Fibroblast of upper back skin (primary cell): ENCODE measurements at regions not wholly inside any gene's neighbourhood (a gene's known extent, or its start where the extent isn't known, plus 50 kb on each side); places are given as distances from the start of the nearest gene placed in this dataset.

Experiments used
- DNase-seq: peaks from one replicate; pipeline ENCODE4 v3.0.0-alpha.2; 2013

DNA sequence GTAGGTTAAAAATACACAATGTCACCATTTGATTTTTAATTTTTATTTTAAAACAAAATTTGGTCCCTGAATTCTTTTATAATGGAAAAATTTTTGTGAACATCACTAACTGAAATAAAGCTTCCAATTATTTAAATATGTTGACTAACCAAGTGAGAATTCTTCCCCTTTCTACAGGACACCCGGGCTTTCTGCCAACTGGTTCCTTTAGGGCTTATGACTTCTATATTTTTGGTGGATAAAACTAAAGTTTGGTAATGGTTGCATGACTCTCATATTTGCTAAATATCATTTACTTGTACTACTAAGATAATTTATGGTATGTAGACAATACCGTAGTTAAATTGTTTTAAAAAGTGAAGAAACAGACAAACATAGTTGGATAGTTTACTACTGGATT is 291.0 kb upstream of the DOK6 start:
- DNase-seq, result peak; percentile 73

GRCh38 chr18:69120833-69121232 is 279.9 kb upstream of the DOK6 start:
- no peak for DNase-seq

DNA sequence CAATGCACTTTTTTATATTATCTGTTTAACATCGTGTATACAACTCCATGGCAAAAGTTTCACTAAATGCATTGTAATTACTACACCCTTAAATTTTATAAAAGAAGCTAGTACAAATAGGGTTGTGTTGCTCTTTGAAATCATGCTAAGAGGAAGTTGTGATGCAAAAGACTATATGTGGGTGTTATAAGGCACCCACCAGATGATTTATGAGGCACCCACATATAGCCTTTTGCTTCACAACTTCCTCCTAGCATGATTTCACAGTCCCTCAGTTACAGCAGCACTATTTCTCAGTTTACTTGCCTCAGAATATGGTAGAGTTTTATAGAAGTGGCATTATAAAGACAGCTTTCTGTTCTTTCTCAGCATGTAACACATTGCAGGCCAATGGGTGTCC is 277.3 kb upstream of the DOK6 start:
- DNase-seq, result no peak

DNA sequence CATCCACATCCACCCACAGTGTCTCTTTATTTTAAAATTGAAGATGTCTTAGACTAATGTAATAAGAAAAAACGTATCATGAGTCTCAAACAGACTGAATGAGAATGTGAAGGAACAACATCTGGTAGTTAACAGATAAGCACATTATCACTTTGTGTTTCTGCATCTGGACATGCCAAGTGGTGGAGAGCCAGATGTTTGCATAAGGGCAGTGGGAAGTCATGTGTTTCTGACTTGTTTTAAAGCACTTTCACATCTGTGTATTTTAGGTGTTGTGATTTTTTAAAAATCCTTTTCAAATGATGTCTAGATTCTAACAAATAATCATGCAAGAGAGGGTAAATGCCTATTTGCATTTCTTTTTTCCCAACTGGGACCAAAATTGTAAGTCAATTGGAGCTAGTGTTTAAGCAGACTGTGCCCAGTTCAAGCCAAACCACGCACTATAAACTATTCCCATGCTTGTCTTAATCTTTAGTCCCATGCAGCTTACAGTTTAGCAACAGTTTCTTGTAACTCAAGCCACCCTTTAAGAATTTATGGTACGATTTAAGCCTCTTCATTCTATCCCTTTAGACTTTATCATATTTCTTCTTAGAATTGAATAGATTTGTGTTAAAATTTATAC is 272.7 kb upstream of the DOK6 start:
- DNase-seq, result peak; percentile 28

DNA sequence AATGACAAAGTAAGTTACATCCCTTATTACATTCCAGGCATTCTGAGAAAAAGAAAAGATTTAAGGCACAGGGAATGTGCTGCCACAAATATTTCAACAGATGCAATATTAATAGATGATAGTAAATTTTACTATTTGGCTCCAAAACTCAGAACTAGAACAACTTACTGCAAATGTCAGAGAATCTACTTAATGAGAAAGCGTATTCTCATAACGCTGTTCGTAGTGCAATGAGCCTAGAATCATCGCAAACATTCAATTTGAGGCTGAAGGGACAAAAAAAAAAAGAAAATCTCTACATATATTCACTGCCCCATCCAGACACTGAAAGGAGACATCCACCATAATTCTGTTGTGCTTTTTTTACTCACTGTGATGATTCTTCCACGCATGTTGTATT is 272.1 kb upstream of the DOK6 start:
- peak; percentile 21 for DNase-seq

GRCh38 chr18:69128978-69129377 is 271.7 kb upstream of the DOK6 start:
- DNase-seq, result no peak

DNA sequence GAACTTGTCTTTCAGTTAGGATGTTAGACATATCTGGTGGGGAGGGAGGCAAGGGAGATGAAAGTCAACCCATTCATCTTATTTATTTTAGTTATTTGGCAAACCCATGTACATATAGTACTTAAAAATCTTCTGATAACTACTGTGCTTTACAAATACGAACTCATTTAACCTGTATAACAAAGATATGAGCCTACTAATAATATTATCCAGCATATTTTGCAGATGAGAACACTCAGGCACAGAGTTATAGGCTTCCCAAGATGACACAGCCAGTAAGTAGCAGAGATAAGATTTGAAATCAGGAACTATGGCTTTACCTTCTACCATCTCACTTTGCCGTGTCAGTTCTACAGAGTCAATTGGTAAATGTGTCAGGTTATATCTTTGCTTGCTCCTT is 262.6 kb upstream of the DOK6 start:
- no peak for DNase-seq

DNA sequence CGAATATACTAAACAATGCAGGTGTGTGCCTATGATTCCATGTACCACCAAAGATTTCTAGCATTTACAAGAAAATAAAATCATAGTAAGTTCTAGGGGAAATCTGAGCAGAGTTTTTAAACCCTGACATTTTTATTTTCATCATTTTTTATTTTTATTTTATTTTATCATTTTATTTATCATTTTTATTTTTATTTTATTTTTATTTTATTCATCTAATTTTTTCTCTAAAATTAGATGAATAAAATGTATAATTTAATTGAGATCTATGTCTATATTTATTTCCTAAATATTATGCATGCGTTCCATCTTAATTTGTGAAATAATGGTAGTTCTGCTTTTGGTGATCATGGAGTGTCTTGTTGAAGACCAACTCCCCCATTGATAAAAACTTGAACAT is 257.6 kb upstream of the DOK6 start:
- DNase-seq, result no peak

GRCh38 chr18:69152436-69152835 is 248.3 kb upstream of the DOK6 start:
- DNase-seq, result no peak

- DNase-seq, result no peak
These were observed 242.8 kb upstream of the DOK6 start for GRCh38 chr18:69157906-69158305.

DNA sequence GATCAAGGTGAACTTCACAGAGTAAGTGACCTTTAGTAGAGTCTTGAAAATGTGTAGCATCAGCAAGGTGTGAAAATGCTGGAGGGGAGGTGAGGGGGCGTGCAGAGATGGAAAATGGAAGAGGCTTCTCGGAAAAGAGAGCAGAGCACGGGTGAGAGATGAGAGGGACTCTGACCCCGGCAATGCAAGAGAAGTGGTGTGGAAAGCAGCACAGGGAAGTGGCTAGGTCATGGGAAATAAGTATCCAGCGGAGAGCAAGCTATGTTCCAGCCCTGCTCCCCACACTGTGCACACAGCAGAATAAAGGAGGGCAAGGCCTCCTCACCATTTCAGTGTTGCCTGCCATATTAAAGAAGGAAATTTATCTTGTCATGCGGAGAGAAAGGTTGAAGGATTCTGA is 241.7 kb upstream of the DOK6 start:
- no peak for DNase-seq

DNA sequence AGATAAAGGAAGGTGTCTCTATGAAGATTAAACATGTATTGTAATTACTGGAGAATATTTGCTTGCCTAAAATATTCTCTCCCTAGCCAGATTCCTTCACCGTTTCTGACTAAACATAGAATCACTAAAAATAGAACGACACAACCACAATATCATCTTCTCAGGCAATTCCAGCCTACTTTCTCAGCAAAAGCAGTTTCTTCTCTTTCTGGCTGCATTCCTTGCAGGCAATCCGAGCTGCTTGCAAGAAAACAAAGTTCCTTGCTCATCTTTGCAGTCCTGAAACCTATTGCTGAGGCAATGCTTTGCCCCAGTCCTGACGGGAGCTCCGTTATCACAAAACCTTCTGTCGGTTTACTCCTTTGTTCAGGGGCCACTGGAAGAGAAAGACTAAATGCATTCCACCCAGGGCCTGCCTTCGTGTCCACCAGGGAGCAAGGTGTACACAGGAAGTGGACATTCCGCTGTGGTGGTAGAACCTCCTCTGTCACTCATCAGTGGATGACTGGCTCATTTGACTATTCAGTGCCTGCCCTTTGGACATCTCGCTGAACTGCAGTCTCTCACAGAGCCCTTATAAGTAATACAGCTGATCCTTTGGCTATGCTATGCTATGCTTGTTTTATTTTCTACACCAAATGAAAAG is 239.2 kb upstream of the DOK6 start:
- DNase-seq, result peak; percentile 77

DNA sequence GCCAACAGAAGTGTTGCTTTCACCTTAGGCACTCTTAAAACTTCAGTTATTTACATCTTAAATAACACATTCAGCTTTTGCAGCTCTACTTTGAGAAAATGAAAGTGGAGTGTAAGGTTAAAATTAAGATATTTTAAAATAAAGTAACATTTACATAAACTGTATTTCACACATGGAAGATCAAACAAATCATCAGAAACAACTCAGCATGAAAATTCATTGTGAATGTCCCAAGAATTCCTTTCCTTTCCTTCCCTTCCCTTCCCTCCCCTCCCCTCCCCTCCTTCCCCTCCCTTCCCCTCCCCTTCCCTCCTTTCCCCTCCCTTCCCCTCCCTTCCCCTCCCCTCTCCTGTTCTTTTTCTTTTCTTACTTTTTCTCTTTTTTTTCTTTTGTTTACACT is 238.0 kb upstream of the DOK6 start:
- DNase-seq, result no peak

DNA sequence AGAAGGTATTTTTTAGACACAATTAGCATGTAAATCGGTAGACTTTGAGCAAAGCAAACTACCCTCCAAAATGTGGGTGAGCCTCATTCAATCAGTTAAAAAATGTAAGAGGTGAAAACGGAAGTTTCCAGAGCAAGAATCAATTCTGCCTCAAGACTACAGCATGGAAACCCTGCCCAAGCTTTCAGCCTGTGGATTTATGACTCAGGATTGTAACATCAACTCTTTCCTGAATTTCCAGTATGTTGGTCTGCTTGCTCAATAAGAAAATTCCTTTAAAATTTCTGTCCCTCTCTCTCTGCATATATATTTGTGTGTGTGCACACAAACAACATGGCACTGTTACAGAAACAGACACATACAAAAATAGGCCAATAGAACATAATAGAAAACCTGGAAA is 228.6 kb upstream of the DOK6 start:
- DNase-seq, result peak; percentile 37

DNA sequence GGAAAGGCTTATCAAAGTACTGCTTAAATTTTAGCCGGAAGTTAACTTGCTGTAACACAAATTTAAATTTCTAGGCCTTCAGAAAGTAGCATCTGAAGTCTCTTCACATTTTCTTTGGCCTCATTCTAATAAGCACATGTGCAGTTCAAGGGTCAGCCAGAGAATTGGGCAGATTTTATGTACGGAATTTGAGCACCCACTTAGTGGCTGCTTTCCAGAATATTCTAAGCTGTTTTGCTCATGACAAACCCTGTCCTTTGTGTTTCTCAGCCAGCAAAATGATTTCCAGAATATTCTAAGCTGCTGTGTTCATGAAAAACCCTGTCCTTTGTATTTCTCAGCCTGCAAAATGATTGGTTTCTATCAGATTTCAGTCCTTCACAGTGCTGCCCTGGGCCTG is 225.0 kb upstream of the DOK6 start:
- no peak for DNase-seq

DNA sequence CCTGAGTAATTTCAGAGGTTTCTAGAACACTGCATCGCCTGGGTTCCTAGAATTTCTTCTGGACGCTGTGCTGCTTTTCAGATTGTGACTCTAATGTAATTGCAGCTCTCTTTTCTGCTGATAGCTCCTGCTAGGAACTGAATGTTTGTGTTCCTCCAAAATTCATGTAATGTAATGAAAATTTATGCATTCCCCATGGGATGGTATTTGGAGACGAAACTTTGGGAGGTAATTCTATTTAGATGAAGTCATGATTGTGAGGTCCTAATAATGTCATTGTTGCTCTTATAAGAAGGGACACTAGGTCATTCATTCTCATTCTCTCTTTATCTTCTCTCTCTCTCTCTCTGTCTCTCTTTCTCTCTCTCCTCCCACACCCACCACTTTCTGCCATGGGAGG is 223.9 kb upstream of the DOK6 start:
- DNase-seq, result no peak

GRCh38 chr18:69177702-69178101 is 223.0 kb upstream of the DOK6 start:
- DNase-seq, result no peak

DNA sequence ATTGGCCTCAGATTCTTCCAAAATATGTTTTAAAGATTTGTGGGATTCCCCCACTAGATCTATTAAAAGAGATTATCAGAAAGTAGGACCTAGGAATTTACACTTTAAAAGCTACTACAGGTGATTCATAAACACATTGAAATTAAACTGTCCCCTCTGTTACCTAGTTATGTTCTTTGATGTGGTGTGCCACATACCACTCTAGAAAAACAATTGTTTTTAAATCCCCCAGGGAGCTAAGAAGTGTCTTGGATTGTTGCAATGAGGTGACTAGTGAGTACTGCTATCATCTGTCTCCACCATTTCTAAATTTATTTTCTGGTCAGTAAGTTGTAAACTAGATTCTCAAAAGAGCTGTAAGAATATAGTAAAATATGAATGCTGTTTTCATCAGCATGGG is 214.5 kb upstream of the DOK6 start:
- no peak for DNase-seq

DNA sequence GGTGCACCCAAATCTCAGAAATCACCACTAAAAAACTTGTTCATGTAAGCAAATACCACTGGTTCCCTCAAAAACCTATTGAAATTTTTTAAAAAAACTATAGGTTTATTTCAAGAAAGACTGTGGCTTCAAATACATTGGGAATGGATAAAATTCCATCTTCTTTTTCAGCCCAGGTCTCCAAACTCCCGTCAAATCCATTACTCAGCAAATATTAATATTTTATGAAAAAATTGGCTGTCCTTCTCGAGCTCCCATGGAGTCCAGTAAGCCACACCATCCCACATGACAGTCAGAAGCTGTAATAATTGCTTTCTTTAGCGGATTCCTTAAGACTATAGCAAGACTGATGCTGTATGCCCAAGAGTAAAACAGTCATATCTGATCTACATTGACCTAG is 204.4 kb upstream of the DOK6 start:
- DNase-seq, result no peak

GRCh38 chr18:69205925-69206324 is 194.8 kb upstream of the DOK6 start:
- DNase-seq, result no peak

GRCh38 chr18:69208545-69208944 is 192.1 kb upstream of the DOK6 start:
- DNase-seq, result no peak

- DNase-seq, result no peak
These were observed 190.9 kb upstream of the DOK6 start for GRCh38 chr18:69209761-69210160.

GRCh38 chr18:69213842-69214241 is 186.8 kb upstream of the DOK6 start:
- no peak for DNase-seq

- DNase-seq, result no peak
These were observed 185.5 kb upstream of the DOK6 start for GRCh38 chr18:69215161-69215560.

GRCh38 chr18:69216321-69216720 is 184.4 kb upstream of the DOK6 start:
- DNase-seq, result no peak
